HG02798 (cell line): ENCODE measurements at regions not wholly inside any gene's neighbourhood (a gene's known extent, or its start where the extent isn't known, plus 50 kb on each side); places are given as distances from the start of the nearest gene placed in this dataset.
"Not testable (repeated sequence)": the region's sequence is repeated elsewhere in the genome, so short reads cannot be mapped to it uniquely, and the experiment has no call there.

Experiments used
- ATAC-seq: cut with Tn5 transposase; IDR thresholded peaks from one replicate; pipeline ENCODE4 v1.9.1; 2021; ENCODE audit warnings: mild to moderate bottlenecking; ENCODE audit not compliant: unreplicated experiment, poor library complexity

DNA sequence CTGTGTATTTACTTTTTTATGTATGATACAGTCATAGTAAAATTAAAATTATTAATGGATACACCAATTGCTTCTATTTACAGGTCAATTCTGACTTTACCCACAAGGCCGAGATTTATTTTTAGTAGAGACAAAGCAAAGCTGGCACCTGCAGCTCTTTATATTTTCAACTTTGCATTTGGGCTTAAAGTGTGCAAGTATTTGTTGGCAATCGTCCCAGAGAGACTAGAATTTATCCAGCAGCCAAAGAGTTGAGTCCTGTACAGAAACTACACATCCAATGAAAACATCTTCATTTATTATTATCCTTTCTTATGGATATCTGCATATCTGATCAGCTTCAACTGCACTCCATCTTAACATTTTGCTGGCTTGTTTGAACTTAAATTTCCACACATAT lies 485.6 kb downstream of the SOX11 start:
- ATAC-seq = no peak

DNA sequence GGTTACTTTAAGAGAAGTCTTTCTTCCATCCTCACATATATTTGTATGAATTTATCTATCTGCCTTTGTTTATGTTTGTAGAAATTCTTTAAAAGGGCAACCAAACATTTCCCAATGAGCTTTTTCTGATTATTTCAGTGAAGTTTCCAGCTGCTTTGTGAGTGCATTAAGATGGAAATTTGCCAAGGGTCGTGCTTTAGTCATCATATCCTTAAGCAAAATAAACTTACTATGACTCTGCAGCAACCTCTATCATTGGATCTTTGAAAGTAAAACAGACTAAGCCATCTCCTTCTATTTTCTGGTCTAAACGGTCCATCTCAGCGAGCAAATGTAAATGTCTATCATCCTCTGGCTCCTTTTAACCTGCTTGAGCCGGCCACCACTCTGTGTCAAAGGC lies 489.3 kb downstream of the SOX11 start:
- ATAC-seq = no peak

DNA sequence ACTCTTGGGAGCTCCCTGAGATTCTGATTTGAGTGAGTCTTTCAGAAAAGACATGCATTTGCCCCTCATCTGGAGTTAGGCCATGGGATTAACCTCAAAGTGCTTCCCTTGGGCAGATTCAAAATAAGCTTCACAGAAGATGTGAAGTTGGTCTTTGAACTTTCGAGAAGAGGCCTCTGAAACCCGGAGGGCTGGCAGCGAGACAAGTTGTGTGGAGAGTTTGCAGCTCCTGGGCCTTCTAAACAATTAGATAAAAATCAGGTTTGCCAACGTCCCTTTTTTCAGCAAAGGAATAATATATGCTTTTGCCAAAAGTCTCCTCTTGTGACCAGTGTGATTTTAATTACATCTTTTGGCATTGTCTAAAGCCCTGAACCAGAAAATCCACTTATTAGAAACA lies 489.7 kb downstream of the SOX11 start:
- ATAC-seq = no peak

DNA sequence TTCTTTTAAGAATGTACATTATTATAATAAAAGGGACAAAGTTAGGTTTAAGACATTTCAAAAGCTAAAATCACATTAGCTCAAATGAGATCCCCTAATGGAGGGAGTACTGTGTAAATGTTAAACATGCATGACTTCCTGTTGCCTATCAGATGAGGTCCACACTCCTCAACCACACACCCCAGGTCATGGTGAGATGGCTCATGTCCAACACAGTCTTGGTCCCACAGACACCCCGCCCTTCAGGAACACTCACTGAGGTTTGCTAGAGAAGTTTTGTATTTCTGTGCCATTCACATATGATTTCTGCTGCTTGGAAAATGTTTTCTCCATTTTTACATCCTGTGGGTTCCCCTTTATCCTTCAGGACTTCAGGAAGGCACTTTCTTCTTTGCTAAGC lies 491.0 kb downstream of the SOX11 start:
- no peak for ATAC-seq

DNA sequence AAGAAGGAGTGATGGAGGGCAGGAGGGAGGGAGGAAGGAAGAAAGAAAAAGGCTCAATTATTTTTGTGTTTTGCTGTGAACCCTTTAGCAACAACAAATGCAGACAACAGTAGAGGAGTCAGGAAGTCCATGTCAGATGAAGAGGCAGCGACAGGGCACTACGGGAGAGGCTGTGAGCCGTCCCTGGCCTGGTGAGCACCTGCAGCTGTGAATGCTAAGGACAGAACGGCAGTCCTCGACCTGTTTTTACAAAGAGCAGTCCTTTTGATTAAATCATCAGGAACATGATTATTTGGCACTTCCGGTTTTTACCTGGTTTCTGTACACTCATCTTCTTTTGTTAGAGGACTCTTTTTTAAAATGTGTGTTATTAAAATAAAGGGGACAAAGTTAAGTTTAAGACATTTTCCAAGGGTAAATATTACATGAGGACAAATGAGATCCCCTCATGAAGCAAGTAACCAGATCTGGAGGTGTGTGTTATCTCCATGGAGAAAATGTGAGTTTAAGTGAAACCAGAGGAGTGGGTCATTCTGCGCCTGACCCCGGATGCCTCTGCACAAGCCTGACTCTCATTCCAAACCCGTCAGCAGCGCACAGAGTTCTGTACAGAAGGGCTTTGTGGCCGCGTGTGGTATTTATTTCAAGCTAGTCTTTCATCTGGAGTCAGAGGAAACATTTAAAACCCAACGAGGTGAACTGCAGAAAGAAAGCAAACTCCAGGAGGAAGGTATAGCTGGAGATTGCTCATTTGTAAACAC lies 492.5 kb downstream of the SOX11 start:
- ATAC-seq = no peak

DNA sequence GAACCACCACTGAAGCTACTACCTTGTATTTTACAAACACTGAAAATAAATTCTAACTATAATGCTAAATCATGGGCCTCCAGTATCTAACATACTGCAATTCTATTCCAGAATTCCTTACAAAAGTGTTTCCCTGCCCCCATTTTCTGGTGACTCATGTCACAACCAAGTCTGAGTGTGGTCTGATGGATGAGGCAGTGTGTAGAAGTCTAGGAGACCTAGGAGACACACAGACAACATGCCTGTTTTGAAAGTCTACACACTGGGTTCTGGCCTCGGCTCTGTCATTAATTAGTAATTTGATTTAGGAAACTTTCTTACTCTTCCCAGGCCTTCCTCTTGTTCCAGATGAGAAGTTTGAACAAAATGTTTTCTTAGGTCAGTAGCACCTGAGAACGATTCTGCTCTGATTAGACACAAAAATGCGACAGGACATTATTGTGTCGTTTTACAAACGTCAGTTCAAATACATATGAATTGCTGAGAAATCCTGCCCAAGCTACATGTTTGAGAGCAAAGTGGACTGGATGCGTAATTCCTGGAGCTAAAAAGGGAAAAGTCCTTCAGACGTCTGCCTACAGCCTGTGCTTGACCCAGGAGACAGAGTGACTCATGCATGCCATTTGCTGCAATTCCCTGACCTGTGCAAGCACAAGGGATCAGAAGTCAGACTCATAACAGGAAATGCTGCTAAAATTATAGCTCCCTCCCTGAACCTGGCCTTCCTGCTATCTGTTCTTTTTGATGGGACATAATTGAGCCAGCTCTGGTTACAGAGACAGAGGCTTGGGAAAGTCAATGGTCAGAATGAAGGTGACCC lies 494.4 kb downstream of the SOX11 start:
- no peak for ATAC-seq

DNA sequence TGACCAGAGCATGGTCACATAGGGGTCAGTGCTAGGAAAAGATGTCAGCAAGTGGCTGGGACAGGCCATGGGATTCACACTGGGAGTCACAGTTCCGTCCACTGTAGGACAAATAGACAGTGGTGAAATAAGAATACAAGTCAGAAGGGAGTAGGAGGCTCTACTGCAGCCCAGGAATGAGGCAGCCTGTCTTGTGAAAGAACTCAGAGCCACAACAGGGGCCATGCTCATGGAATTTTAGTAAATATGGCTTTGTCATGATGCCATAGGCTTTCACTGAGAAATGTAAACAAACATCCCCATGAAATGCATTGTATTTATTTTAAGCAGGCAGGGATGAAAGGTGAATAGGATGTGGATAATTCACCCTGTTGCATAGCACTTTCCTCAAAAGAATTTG lies 504.3 kb downstream of the SOX11 start:
- ATAC-seq = no peak

DNA sequence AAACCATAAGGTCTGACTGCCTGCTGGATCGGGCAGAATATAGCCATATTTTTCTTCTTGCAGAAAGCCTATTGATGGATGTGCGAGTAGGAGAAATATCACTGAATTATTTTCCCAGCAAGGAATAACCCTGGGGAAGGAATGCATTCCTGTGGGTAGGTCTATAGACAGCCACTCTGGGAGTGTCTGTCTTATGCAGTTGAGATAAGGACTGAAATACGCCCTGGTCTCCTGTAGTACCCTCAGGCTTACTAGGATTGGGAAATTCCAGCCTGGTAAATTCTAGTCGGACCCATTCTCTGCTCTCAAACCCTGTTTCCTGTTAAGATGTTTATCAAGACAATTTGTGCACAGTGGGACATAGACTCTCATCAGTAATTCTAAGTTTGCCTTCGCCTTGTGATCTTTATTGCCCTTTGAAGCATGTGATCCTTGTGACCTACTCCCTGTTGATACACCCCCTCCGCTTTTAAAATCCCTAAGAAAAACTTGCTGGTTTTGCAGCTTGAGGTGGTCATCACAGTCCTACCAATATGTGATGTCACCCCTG lies 506.3 kb downstream of the SOX11 start:
- not testable (repeated sequence) for ATAC-seq

DNA sequence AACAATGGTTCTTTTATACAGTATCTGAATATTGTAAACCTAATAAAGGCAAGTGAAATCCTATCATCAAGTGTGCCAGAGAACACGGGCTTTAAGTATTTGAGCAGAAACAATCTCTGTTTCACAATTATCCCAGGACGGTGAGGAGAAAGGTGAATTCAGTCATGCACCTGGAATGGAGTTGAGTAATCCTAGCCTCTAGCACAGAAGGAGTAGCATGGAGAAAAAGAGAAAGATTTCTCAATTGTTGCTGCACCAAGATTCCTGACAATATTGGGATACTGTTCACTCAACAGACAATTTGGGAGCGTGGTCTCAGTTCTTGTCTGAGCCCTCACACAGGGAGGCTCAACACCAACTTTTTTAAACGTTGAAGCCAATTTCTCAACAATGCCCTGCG lies 510.6 kb downstream of the SOX11 start:
- ATAC-seq = no peak

DNA sequence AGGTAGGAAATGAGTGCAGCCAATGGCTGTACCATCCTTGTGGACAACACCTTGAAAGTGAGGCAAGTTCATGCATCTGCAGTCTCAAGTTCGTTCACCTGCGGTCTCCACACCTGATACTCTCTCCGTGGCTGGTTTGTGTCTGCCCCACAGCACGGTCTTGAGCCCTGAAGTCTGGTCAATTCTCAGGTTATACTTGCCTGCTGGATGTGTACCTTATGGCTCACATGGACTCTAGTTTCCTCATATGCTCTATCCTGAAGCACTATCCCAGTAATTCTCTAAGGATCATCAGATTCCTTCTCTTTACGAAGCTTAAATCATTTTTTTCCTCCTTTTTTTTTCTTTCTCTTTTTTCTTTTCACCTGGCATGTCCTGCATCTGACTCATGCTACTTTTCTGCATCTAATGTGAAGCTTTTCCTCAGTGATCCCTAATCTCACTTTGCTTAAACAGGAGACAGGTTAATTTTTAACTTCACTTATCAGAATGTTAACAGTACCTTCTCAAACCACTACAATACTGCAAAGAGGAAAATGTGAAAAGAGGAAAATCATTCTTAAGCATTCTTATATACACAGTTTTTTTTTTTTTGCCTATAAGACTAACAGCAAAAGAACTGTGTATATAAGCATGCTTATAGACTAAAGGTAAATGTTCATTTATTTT lies 511.2 kb downstream of the SOX11 start:
- ATAC-seq = no peak

DNA sequence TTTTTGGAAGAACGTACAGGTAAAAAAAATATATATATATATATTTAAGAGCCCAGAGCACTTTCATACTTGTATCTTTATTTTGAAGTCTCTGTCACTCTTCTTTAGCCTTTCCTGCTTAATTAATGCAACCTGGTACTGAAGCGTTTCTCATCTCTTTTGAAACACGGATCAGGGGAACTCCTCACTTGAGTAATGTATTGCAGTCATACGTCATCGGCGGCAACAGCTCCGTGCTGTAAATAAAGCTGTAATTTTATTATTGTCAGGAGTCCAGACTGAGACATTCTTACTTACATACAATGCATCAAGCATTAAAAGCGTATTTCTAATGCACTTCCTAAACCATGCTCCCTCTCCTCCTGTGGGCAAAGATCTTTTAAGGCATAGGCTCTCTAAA lies 514.7 kb downstream of the SOX11 start:
- ATAC-seq = no peak

DNA sequence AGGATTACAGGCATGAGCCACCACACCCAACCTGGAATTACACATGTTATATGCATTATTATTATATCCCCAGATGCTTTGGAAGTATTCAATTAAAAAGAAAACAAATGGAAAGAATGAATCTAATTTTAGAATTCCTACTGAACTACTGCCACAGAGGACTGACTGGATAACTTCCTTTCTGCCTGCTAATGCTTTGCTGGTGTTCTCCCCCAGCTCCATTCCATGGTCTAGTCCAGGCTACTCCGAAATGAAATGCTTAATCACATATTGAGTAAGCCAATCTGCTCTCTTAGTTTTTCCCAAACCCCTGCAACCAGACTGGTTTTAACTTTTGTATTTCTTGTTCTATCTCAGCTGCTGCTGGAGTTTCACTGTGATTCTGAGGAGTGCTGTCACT lies 519.1 kb downstream of the SOX11 start:
- no peak for ATAC-seq

DNA sequence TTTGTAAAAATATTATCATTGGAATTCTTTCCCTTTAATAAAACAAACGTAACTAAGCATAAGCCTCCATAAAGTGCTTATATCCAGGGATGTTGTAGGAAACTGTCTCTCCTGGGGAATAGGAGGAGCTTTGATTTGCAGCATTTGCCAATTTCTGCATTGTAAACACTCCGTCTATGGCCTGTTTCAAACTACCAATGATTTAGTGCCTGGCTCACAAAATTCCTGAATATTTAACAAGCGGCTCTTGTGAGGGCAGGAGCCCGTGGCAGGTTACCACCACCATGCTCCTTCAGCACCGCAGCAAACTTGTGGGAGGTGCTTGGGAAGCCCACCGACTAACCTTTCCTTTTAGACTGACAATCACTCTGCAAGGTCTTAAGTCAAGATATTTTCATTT lies 520.3 kb downstream of the SOX11 start:
- no peak for ATAC-seq

DNA sequence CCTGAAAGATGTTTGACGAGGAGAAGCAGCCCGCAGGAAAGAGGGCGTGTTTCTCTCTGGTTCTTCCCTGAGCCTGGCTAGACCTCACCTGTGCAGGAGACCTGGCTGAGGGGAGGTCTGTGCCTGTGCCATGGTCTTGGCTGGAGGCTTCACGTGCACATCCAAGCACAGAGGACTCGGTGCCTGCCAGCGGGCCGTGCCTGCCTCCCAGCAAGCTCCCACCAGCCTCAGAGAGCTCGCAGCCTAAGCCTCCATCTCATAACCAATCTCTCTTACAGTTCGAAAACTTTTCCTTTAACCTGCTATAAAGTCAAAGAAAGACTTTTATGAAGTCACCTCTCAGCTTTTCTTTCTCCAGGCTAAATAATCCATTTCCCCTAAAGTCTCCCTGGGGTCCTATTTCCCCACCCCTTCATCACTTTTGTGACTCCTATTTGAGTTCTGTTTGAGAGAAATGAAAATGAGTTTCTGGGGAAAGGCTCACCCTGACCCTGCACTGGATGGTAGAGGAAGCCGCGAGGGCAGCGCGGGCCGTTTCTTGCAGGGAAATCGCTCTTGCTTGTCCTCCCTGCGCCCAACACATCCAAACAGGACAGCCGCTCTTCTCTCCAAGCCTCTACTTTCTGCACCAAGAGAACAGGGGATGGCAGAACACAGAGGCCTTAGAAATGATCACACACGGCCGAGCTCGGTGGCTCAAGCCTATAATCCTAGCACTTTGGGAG lies 521.0 kb downstream of the SOX11 start:
- ATAC-seq = no peak

DNA sequence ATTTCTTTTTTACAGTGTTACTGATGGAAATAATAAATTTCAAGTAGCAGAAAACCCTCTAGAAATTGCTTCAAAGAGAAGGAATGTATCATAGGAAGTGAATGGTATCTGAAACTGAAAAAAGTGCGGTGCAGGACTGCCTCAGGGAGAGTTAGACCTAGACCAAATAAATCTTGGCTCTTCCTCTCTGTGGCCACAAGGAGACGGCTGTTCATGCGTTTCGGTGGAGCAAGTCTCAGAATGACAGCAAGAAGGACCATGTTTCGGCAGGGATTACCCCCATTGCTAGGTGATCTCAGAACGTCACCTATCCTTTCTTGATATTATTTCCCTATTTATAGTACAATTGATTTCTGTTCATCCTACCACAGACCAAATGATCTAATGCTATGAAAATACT lies 522.3 kb downstream of the SOX11 start:
- no peak for ATAC-seq

DNA sequence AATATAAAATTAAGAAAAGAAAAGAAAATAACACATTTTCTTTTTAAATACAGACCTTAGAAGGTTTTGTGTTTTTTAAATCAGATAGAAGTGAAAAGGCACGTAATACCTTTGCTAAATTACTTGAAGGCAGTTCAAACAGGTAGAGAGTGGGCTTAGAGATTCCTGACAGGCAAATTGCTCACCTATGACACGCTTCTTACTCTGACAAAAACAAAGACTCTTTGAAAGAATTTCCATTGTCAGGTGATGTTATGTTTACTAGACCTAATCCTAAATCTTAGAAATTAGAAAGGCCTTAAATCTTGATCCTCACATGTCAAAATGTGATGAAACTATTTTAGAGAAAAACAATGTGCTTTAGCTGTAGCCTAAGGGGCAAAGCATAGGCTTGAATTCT lies 522.9 kb downstream of the SOX11 start:
- ATAC-seq = no peak

DNA sequence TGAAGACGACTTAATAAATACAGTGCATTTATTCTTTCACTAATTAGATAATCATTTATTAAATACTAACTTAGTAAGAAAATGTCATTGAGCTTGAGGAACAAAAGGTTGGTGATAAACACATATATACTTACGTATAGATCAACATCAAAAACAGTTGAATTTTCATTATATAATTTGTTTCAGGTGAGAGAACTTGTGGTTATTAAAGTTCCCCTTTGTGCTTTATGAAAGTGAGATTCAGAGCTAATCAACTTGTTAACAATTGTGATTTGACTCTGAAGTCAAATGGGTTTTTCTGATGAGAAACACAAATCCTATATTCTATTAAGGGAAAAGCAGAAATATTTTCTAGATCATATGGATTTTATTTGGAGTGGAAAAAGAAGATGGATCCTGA lies 524.0 kb downstream of the SOX11 start:
- ATAC-seq = no peak

DNA sequence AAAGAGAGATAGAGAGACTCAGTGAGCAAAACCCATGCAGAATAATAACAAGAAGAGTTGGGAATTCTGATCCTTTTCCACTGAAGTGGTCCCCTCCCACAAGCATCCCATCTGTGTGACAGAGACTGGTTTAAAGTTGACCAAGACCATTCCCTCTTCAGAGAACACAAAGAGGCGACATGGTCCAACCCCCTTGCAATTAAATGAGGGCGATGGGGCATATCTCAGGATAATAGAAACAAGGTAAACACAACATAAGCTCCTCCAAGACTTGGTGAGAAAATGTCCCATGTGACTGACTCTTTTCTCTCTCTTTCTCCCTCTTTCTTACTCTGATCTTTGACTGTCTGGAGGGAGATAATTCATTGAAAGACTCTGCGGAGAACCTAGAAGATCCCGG lies 526.7 kb downstream of the SOX11 start:
- no peak for ATAC-seq

DNA sequence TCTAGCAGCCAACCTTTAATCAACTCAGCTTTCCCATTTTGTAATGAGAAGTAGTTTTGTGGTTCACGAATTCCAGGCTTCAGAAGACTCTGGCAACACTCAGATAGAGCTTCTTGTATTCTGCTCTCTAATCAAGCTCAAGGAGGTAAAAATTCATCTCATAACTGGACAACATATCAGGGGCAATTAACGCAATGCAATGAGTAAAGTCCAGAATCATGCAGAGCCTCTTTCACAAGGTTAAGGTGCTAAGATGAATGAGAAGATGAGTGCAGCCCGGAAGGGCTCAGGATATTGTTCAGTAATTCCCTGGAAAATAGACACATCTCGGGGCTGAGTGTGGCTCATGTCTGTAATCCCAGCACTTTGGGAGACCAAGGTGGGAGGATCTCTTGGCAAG lies 527.7 kb downstream of the SOX11 start:
- ATAC-seq = no peak

DNA sequence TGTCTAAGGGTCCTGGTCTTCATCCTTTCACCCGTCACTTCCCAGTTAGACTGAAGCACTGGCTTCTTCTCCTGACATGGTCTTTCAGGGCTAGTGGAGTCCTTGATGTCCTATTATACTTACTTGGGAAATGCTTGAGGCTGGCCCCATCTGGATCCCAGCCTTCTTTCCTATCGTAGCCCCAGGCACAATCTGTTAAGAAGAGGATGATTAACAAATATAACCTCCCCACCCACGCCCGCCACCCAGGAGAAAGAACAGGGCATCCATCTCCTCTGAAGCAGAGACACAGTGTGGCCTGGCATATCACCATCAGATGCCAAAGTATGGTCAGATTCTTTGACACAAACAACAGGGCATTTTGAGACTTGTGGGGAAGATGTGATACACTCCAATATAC lies 530.1 kb downstream of the SOX11 start:
- ATAC-seq = no peak
